HTR-8/SVneo (cell line): ENCODE measurements at regions not wholly inside any gene's neighbourhood (a gene's known extent, or its start where the extent isn't known, plus 50 kb on each side); places are given as distances from the start of the nearest gene placed in this dataset.
"Not testable (repeated sequence)": the region's sequence is repeated elsewhere in the genome, so short reads cannot be mapped to it uniquely, and the experiment has no call there.

Experiments
- DNase-seq: peaks from one replicate; pipeline ENCODE4 v3.0.0; 2011; ENCODE audit warnings: low spot score, mixed read lengths; ENCODE audit not compliant: insufficient read length
- FAIRE-seq: peaks from 2 replicates; lab custom pipeline; 2011; peaks lifted over from hg19 to GRCh38; lab: Jason Lieb, UNC

GRCh38 chr3:135392151-135392550 lies 573.4 kb upstream of the PPP2R3A start:
- DNase-seq (no peak), FAIRE-seq (no peak)

- DNase-seq (no peak), FAIRE-seq (no peak)
Observed at GRCh38 chr3:135393159-135393558, 572.4 kb upstream of the PPP2R3A start.

DNA sequence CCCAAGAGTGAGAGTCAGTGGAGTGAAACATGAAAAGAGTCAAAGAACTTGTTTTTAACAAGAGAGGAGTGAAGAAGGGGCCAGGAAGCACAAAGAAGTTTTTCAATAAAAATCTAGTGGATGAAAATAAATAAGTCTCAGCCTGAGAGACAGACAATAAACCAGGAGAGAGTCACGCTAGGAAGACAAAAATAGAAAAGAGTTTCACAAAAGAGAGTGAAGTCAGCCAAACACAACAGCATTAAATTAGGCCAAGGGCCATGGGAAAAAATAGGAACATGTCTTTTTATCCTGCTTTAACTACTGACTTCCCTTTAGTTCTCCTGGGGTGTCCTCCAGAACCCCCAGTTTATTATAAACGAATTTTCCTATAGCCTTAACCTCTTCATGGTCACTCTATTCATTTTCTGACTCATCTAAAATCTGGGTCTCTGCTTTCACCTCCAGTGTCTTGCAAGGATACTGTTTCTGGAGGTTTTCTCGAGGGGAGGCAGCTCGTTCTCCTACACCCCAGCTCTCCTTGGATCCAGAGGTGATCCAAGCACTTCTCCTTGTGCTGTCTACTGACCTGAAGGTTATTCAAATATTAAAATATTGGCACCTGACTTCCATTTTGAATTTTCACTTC lies 571.5 kb upstream of the PPP2R3A start:
- DNase-seq: no peak
- FAIRE-seq: no peak

- DNase-seq (no peak), FAIRE-seq (no peak)
Observed at GRCh38 chr3:135412475-135412874, 553.1 kb upstream of the PPP2R3A start.

- FAIRE-seq: no peak
- no peak for DNase-seq
Observed at GRCh38 chr3:135416182-135416581, 549.3 kb upstream of the PPP2R3A start.

GRCh38 chr3:135419155-135419554 lies 546.4 kb upstream of the PPP2R3A start:
- no peak for FAIRE-seq
- no peak for DNase-seq

DNA sequence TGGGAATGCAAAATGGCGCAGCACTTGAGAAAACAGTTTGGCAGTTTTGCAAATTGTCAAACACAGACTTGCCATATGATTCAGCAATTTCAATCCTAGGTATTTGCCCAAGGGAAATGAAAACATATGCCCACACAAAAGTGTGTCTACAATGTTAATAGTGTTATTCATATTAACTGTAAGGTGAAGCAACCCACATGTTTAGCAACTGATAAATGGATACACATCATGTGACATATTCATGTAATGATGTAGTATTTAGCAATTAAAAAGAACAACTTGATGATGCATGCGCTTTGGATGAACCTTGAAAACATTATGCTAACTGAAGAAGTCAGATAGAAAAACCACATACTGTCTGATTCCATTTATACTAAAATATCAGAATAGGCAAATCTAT lies 539.0 kb upstream of the PPP2R3A start:
- FAIRE-seq (no peak), DNase-seq (no peak)

DNA sequence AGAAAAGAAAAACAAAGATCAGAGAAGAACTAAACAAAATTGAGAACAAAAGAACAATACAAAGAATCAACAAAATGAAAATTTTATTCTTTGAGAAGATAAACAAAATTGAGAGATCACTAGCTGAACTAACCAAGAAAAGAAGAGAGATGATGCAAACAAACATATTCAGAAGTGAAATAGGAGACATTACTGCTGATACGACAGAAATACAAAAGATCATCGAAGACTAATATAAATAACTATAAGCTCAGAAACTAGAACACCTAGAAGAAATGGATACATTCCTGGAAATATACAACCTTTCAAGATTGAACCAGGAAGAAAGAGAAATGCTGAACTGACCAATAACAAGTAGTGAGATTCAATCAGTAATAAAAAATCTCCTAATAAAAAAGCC lies 533.1 kb upstream of the PPP2R3A start:
- FAIRE-seq (no peak), DNase-seq (no peak)

DNA sequence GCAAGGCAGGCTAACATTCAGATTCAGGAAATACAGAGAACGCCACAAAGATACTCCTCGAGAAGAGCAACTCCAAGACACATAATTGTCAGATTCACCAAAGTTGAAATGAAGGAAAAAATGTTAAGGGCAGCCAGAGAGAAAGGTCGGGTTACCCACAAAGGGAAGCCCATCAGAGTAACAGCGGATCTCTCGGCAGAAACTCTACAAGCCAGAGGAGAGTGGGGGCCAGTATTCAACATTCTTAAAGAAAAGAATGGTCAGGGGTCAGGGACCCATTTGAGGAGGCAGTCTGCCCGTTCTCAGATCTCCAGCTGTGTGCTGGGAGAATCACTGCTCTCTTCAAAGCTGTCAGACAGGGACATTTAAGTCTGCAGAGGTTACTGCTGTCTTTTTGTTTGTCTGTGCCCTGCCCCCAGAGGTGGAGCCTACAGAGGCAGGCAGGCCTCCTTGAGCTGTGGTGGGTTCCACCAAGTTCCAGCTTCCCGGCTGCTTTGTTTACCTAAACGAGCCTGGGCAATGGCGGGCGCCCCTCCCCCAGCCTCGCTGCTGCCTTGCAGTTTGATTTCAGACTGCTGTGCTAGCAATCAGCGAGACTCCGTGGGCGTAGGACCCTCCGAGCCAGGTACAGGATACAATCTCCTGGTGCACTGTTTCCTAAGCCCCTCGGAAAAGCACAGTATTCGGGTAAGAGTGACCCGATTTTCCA lies 526.5 kb upstream of the PPP2R3A start:
- DNase-seq, FAIRE-seq: not testable (repeated sequence)

GRCh38 chr3:135439632-135440031 lies 525.9 kb upstream of the PPP2R3A start:
- not testable (repeated sequence) for DNase-seq, FAIRE-seq

- DNase-seq: no peak
- FAIRE-seq: no peak
Observed at GRCh38 chr3:135440233-135440632, 525.3 kb upstream of the PPP2R3A start.

DNA sequence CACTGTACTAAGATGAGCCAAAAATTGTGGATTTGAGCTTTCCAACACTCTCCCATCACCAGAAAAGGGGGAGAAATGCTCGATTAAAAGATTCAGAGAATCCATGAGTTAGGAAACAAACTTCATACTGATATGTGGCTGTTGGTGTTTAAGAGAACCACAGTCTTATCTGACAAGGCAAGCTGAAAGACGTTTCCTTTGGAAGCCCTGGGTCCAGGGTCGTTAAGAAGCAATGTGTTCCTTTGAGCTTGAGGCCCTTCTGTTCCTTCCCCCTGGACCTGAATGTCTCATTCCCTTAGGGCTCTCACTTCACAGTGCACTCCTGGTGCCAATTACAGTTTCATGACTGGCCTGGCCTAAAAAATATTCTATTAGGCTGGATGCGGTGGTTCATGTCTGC lies 524.8 kb upstream of the PPP2R3A start:
- FAIRE-seq: no peak

DNA sequence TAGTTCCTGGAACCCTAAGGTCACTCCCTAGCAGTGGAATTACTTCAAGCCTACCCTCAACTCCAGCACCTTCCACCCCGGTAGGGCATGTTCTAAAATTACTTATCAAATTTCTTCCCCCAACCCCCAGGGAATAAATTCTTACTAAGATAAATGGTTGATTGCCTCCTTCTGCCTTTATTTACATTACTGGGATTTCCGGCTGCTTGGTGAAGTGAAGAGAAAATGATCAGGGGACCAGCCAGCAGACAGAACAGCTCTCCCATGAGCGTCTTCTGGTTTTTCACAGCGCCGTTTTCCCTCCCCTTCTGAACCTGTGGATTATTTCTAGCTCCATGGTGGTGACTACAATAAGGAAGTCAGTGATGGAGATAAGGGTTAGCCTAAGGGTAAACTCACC lies 521.5 kb upstream of the PPP2R3A start:
- no peak for FAIRE-seq
- no peak for DNase-seq

More for the DNA sequence above, 524.8 kb upstream of the PPP2R3A start:
- no peak for DNase-seq

DNA sequence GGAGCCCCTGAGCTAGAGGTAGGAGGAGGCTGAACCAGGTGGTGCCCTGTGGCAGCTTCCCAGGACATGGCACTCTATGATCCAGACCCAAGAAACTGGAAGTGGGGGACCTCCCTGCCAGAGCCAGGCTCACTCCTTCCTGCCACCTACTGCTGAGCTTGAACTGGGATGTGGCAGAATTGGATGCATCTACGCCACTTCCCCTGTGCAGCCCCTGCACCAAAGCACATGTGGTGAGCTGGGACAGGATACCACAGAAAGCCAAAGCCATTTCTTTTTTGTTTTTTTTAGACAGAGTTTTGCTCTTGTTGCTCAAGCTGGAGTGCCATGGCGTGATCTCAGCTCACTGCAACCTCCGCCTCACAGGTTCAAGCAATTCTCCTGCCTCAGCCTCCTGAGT lies 518.0 kb upstream of the PPP2R3A start:
- no peak for DNase-seq
- no peak for FAIRE-seq

GRCh38 chr3:135448520-135448919 lies 517.0 kb upstream of the PPP2R3A start:
- FAIRE-seq (no peak), DNase-seq (no peak)

DNA sequence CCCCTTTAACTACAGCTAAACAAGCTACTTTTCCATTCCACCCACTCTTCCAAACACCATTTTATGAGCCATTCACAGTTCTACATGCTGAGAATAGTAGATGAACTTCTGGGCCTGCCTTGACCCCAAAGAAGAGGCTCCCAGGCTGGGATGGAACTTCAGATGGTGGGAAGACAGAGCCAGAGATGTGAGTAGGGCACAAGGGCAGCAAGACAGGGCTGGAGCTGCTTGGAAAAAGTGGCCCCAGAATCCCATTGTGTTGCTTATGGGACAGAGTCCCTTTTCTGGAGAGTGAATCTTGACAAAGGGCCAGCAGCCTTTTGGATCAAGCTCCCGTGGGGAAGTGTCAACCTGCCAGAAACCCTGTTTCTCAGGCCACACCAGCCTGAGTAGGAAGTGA lies 516.5 kb upstream of the PPP2R3A start:
- DNase-seq: no peak
- no peak for FAIRE-seq

GRCh38 chr3:135451037-135451785 lies 514.3 kb upstream of the PPP2R3A start:
- FAIRE-seq: no peak
- no peak for DNase-seq

- FAIRE-seq (no peak), DNase-seq (no peak)
Observed at GRCh38 chr3:135452881-135453280, 512.6 kb upstream of the PPP2R3A start.

- DNase-seq (no peak), FAIRE-seq (no peak)
Observed at GRCh38 chr3:135453326-135453725, 512.2 kb upstream of the PPP2R3A start.

DNA sequence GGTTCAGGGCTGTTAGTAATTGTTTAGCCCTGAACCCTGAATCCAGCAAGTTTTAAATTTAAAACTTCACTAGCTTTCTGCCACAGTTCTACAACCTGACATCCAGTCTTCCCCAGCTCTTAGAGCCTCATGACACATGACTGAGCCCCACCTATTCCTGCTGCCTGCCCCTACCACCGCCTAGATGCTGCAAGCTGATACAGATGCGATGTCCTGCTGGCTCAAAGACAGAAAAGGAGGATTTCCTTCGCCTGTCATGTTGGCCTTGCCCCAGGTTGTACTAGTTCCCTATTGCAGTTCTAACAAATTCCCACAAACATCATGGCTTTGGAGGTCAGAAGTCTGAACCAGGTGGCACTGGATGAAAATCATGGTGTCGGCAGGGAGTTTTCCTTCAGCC lies 510.6 kb upstream of the PPP2R3A start:
- FAIRE-seq (no peak), DNase-seq (no peak)

GRCh38 chr3:135456108-135456790 lies 509.3 kb upstream of the PPP2R3A start:
- DNase-seq: no peak
- FAIRE-seq: no peak
